Caco-2 (cell line): ENCODE measurements at regions not wholly inside any gene's neighbourhood (a gene's known extent, or its start where the extent isn't known, plus 50 kb on each side); places are given as distances from the start of the nearest gene placed in this dataset.

Experiments used
- BruUV-seq: library from RNA; stranded (reverse); fragments of 400-500 nt; replicated peaks from 2 replicates; lab custom pipeline; 2021; lab: Mats Ljungman, UMichigan
- CTCF ChIA-PET: fragments of 300-600 bp; sonication (Branson Sonifier 250); formaldehyde crosslinking; loops from one replicate; lab custom pipeline; 2022; ENCODE audit warnings: antibody characterized with exemption; lab: Charles Lee
- POLR2A ChIA-PET: fragments of 300-600 bp; sonication (Branson Sonifier 250); formaldehyde crosslinking; loops from one replicate; lab custom pipeline; 2022; ENCODE audit warnings: antibody characterized with exemption; lab: Charles Lee
- DNase-seq, 2 experiments: peaks; one replicate each; pipeline versions ENCODE4 v3.0.0 to v3.0.0-alpha.2; 2020 to 2022
- H3K27me3 ChIP-seq: replicated peaks from 2 replicates; pipeline ENCODE4 v1.6.0; 2011; ENCODE audit warnings: low read length; ENCODE audit not compliant: control insufficient read depth, insufficient read depth
- H3K36me3 ChIP-seq: 2 replicates; pipeline ENCODE4 v1.5.1; 2011; ENCODE audit warnings: low read length; ENCODE audit not compliant: control insufficient read depth, insufficient read depth
- H3K4me1 ChIP-seq: fragments of 250-450 bp; sonication (Bioruptor Pico); 2 replicates; pipeline ENCODE4 v1.5.1; 2020; ENCODE audit warnings: mild to moderate bottlenecking
- H3K4me3 ChIP-seq: 2 replicates; pipeline ENCODE4 v1.5.1; 2011; ENCODE audit warnings: low read depth, mild to moderate bottlenecking, control low read depth, low read length
- H3K9me3 ChIP-seq: fragments of 250-450 bp; sonication (Bioruptor Pico); 2 replicates; pipeline ENCODE4 v1.5.1; 2020; ENCODE audit warnings: mild to moderate bottlenecking, moderate library complexity
- H3K27ac Mint-ChIP-seq: one replicate; pipeline ENCODE4 v1.8.0; 2022; ENCODE audit warnings: mixed read lengths; ENCODE audit not compliant: unreplicated experiment
- H3K27me3 Mint-ChIP-seq: one replicate; pipeline ENCODE4 v1.8.0; 2022; ENCODE audit warnings: mixed read lengths; ENCODE audit not compliant: insufficient read depth, unreplicated experiment
- H3K36me3 Mint-ChIP-seq: one replicate; pipeline ENCODE4 v1.8.0; 2022; ENCODE audit warnings: mild to moderate bottlenecking, mixed read lengths; ENCODE audit not compliant: insufficient read depth, unreplicated experiment
- H3K4me1 Mint-ChIP-seq: one replicate; pipeline ENCODE4 v1.8.0; 2022; ENCODE audit warnings: low read depth, mixed read lengths; ENCODE audit not compliant: unreplicated experiment
- H3K4me3 Mint-ChIP-seq: one replicate; pipeline ENCODE4 v1.8.0; 2022; ENCODE audit warnings: mild to moderate bottlenecking, moderate library complexity, mixed read lengths; ENCODE audit not compliant: unreplicated experiment
- H3K9me3 Mint-ChIP-seq: one replicate; pipeline ENCODE4 v1.8.0; 2022; ENCODE audit warnings: mixed read lengths; ENCODE audit not compliant: unreplicated experiment
- intact Hi-C: fragments of 100-400 bp; cut with micrococcal nuclease; formaldehyde crosslinking; loops from one replicate; pipeline ENCODE4 v1.10.0; 2022; ENCODE audit not compliant: unreplicated experiment
- TF ChIP-seq, protein P1 (sequence below), 2 experiments: fragments of 200-600 bp in 1 of 2; IDR thresholded peaks; 1 replicate in 1 of 2; 2 replicates in 1 of 2; pipeline versions ENCODE4 v1.5.1 to v1.8.0; 2011 to 2022; ENCODE audit warnings: antibody characterized with exemption in 1 of 2, control low read depth in 1 of 2, inconsistent platforms in 1 of 2, low read depth in 1 of 2, low read length in 1 of 2, mild to moderate bottlenecking in 1 of 2, moderate library complexity in 1 of 2; ENCODE audit not compliant: insufficient read depth in 1 of 2, severe bottlenecking in 1 of 2, unreplicated experiment in 1 of 2

DNA sequence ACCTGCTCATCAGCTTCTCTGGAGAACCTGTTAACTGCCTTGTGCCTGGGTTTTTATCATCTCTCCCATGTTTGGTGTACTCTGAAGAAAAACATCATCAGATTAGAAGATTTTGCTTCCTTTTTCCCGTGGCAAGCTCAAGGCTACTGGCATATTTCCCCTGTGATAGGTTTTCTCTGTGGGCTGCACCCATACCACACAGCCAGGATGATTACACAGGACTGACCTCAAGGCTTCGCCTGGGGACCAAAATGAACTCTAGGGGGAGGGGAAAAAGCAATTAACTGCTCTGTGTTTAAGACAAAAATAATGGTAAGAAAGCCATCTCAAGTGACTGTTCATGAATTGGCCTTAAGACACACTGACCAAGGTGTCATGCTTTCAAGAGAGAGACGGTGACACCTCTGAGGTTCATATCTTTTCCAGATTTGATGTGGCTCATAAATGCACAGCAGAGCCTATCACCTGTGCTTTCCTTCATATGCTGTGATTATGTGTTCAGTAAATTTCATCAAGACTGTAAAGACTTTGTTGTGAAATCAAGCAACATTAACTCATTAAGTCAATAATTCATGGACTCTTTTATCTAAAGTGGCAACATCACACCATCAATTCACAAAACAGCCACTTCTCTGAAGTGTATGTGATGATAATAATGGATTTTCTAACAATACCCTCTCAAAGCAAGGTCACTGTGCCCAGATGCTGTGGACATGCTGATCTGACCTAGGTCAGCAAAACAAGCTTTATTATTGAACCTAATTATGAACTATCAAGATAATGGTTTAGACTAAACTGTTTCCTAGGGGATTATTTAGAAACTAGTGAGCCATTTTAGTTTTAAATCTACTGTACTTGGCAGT, 427.9 kb downstream of the WDR72 start:
- TF ChIP-seq, protein P1, sequence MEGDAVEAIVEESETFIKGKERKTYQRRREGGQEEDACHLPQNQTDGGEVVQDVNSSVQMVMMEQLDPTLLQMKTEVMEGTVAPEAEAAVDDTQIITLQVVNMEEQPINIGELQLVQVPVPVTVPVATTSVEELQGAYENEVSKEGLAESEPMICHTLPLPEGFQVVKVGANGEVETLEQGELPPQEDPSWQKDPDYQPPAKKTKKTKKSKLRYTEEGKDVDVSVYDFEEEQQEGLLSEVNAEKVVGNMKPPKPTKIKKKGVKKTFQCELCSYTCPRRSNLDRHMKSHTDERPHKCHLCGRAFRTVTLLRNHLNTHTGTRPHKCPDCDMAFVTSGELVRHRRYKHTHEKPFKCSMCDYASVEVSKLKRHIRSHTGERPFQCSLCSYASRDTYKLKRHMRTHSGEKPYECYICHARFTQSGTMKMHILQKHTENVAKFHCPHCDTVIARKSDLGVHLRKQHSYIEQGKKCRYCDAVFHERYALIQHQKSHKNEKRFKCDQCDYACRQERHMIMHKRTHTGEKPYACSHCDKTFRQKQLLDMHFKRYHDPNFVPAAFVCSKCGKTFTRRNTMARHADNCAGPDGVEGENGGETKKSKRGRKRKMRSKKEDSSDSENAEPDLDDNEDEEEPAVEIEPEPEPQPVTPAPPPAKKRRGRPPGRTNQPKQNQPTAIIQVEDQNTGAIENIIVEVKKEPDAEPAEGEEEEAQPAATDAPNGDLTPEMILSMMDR (IDR thresholded peaks at IDR 0.05; ENCODE audit: insufficient read depth in 1 of 2, low read depth in 1 of 2, low read length in 1 of 2, severe bottlenecking in 1 of 2, unreplicated experiment in 1 of 2) = no peak
- Mint-ChIP-seq H3K4me3 (no peak overlapping the region), H3K9me3 (no peaks in the 10 kb centered on the region), H3K36me3 (no peaks in the 10 kb centered on the region), H3K4me1 (no peaks in the 10 kb centered on the region), H3K27ac (no peak overlapping the region), H3K27me3 (peaks cover 6% of the 10 kb centered on the region)
- Histone ChIP-seq H3K9me3 (no peaks in the 10 kb centered on the region), H3K4me3 (no peak overlapping the region), H3K4me1 (no peaks in the 10 kb centered on the region), H3K36me3 (no peaks in the 10 kb centered on the region), H3K27me3 (no peaks in the 10 kb centered on the region)
- BruUV-seq = no TSS peak
- POLR2A ChIA-PET = no interaction called here
- CTCF ChIA-PET = no interaction called here
- no peak for DNase-seq
- intact Hi-C loops = no loop called here

DNA sequence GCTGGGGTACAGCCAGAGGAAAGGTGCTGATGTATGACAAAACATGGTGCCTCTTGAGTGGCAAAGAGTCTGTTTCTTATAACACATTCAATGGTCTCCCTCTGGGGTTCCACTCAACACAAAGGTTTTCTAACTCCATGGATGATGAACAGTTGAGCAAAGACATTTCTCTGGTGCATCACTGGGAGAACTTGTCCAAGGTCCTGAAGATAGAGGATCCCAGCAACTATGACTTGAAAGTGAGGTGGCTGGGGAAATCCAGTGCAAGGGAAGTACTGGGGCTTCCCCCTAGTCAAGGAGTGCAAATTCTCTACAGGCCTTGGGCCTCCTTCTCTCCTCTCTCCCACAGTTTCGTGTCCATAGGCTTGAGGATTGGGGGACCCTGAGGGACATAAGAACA, 431.1 kb downstream of the WDR72 start:
- no peak overlapping the region for H3K27ac Mint-ChIP-seq
- TF ChIP-seq, protein P1 (IDR thresholded peaks at IDR 0.05; ENCODE audit: insufficient read depth in 1 of 2, low read depth in 1 of 2, low read length in 1 of 2, severe bottlenecking in 1 of 2, unreplicated experiment in 1 of 2) = no peak
- no peaks in the 10 kb centered on the region for H3K4me1 Mint-ChIP-seq
- no peaks in the 10 kb centered on the region for H3K27me3 ChIP-seq
- H3K9me3 ChIP-seq = no peaks in the 10 kb centered on the region
- ChIA-PET POLR2A (no interaction called here), CTCF (no interaction called here)
- no peak for DNase-seq
- no peak overlapping the region for H3K4me3 ChIP-seq
- H3K4me1 ChIP-seq = no peaks in the 10 kb centered on the region
- peaks cover 4% of the 10 kb centered on the region for H3K27me3 Mint-ChIP-seq
- no peak overlapping the region for H3K4me3 Mint-ChIP-seq
- no peaks in the 10 kb centered on the region for H3K9me3 Mint-ChIP-seq
- no peaks in the 10 kb centered on the region for H3K36me3 Mint-ChIP-seq
- no peaks in the 10 kb centered on the region for H3K36me3 ChIP-seq
- no TSS peak for BruUV-seq
- intact Hi-C loops = no loop called here

DNA sequence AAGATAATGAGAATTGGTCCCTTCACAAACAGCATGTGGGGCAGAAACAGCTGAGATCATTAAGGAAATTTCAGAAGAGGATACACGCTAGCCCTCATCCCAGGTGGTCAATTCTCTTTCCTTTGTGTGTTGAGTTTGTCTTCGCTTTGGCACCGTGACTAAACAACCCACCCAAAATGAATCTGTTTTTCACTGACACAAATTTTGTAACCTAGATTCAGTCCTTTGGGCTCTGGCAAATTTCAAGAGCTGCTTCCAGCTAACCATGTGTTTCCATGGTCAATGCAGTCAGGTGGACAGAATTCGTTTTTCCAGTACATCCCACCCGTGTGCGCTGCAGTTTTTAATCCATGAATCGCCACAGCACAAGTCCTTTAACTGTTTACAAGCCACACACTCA, 435.4 kb downstream of the WDR72 start:
- H3K27ac Mint-ChIP-seq = no peak overlapping the region
- TF ChIP-seq, protein P1 (IDR thresholded peaks at IDR 0.05; ENCODE audit: insufficient read depth in 1 of 2, low read depth in 1 of 2, low read length in 1 of 2, severe bottlenecking in 1 of 2, unreplicated experiment in 1 of 2) = no peak
- Histone ChIP-seq H3K9me3 (no peaks in the 10 kb centered on the region), H3K27me3 (no peaks in the 10 kb centered on the region), H3K4me1 (no peaks in the 10 kb centered on the region), H3K36me3 (no peaks in the 10 kb centered on the region), H3K4me3 (no peak overlapping the region)
- H3K27me3 Mint-ChIP-seq = no peaks in the 10 kb centered on the region
- H3K36me3 Mint-ChIP-seq = no peaks in the 10 kb centered on the region
- no TSS peak for BruUV-seq
- POLR2A ChIA-PET = no interaction called here
- no peaks in the 10 kb centered on the region for H3K9me3 Mint-ChIP-seq
- DNase-seq = no peak
- CTCF ChIA-PET = no interaction called here
- intact Hi-C loops = no loop called here
- no peak overlapping the region for H3K4me3 Mint-ChIP-seq
- no peaks in the 10 kb centered on the region for H3K4me1 Mint-ChIP-seq
